Stimulated activated CD8-positive, alpha-beta memory T cell treated with anti-CD3 and anti-CD28 coated beads, Interleukin-2, amount 100 ng/mL, for 48 hours (primary cell): ENCODE measurements at regions not wholly inside any gene's neighbourhood (a gene's known extent, or its start where the extent isn't known, plus 50 kb on each side); places are given as distances from the start of the nearest gene placed in this dataset.

Experiments used
- DNase-seq, 2 donors: peaks; one replicate each; pipeline ENCODE4 v3.0.0-alpha.2; 2020; ENCODE audit warnings: low read depth in 2 of 2

DNA sequence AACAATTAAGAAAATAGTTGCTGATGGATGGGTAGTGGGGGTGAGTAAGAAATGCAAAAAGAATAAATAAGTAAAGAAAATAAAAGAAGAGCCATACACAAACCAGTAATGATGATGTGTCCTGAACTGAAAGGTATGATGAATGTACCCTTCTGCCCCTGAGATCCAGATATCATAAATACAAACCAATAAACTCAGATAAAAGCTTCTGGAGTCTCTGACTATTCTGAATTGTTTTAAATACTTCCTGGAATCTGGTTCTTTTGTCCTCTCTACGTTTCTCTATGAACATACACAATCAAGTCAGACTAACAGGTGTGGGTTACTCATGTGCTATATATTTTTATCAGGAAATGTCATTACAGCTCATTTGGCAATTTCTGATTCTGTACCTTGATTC is 153.4 kb downstream of the PPP1R2C start:
- no peak for DNase-seq

DNA sequence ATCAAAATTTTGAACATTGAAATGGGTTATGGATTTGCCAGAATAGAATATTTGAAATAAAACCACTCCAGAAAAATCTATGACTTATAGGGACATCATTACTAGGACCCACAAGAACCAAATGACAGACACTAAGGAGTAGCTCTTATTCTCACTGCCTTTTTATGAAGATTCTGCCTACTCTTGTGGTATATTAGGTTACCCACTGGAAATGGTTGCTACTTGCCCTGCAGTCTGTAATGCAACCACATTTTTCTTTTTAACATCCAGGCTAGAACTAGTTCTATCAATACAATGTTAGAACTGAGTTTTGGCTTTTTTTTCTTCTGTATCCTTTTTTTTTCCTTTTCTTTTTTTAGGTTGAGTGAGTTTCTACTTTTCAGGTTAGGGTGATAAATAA is 158.9 kb downstream of the PPP1R2C start:
- no peak for DNase-seq

DNA sequence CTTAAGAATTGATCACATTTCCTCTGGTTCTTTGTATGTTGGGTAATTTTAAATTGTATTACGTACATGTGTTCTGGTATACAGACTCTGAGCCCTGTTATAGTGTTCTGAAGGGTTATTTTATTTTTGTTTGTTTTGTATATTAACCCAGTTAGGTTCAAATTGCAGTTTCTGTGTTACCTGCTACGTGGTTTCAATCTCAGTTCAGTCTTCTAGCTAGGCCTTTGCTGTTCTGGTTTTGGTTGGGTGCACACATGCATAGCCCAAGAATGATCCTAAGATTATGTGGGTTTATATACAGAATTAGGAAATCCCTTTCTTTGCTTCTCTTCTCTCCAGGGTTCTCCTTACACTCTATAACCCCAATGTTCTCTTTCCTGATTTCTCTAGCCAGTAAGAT is 161.0 kb downstream of the PPP1R2C start:
- DNase-seq, result no peak

DNA sequence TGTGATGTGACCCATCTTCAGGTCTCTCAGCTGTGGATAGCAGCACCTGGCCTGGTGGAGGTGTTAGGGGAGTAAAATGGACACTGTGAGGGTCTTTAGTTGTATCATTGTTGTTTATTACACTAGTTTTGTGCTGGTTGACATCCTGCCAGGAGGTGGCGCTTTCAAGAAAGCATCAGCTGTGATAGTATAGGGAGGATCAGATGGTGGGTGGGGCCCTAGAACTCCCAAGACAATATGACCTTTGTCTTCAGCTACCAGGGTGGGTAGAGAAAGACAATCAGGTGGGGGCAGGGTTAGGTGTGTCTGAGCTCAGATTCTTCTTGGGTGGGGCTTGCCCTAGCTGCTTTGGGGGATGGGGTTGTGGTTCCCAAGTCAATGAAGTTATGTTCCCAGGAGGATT is 162.8 kb downstream of the PPP1R2C start:
- DNase-seq, result peak in 1 of 2 donors; percentile 1

DNA sequence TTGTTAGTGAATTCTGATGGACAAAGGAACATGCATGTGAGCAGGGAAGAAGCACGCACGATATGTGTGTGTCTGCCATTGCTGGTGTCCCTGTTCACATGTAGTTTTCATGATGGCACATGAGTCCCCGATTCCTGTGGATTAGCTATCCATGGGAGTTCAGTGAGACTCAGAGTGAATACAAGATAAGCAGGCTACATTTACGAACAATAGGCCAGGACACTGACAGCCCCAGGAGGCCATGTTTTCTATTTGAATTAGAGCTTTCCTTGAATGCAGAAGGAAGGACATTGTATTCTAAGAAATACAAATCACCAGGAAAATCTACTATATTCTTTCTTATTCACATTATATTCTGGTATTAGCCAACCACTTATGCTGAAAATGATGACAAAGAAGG is 171.4 kb downstream of the PPP1R2C start:
- DNase-seq, result no peak

GRCh38 chrX:42604302-42604701 is 173.7 kb downstream of the PPP1R2C start:
- no peak for DNase-seq

DNA sequence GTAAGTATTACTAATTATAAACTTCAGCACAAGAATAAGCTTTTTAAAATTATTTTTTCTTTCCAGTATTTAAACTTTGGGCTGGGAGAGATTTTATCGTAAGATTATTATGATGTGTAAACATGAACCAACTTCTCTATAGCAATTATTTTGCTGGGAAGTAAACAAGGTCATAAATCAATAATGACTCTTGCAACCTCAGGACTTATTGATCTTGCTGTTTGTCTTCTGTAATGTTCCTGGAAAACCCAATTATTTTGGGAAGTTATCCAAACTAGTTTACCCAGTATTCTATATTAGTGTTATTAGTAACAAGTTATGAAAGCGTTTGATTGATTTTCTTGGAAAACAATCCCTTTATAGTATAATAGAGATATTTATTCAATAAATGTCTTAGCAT is 174.9 kb downstream of the PPP1R2C start:
- no peak for DNase-seq

DNA sequence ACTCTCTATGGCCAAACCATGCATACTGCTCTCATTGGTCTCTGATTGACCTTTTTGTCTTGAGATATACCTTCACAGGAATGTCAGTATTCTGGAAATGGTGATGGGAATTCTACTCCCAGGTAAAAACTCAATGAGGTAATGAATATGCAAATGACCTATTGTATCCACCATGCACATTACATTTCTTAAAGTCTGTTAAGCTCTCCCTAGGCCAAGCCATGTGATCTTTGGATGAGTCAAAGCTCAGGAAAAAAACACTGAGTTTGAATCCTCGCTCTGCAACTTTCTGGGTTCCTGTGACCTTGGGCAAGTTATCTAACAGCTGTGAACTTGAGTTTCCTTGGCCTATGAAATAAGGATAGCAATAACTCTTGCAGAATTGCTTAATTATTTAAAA is 175.4 kb downstream of the PPP1R2C start:
- DNase-seq, result no peak

- no peak for DNase-seq
Measured at GRCh38 chrX:42602136-42602535, 175.8 kb downstream of the PPP1R2C start.

GRCh38 chrX:42597481-42597880 is 180.5 kb downstream of the PPP1R2C start:
- DNase-seq, result no peak

- no peak for DNase-seq
Measured at GRCh38 chrX:42585842-42586621, 191.9 kb downstream of the PPP1R2C start.

- no peak for DNase-seq
Measured at GRCh38 chrX:42577936-42578470, 200.0 kb downstream of the PPP1R2C start.

- DNase-seq, result no peak
Measured at GRCh38 chrX:42567268-42567667, 210.7 kb downstream of the PPP1R2C start.

DNA sequence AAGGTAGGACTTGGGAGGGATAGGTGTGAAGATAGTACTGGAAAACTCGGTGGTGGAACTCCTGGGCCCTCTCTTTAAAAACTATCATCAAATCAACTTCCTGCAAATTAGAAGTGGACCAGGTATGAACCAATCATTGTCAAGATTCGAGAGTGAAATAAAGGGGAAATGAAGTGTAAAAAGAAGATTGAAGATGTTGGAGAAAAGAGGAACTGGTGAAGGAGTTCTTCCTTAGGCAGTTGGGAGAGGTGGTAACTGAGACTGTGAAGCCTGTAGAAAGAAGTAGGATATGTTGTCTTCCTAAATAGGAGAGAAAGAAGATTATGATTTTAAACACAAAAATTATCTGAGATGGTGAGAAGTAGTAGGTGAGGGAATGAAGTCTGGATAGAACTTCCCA is 212.2 kb downstream of the PPP1R2C start:
- DNase-seq, result no peak

GRCh38 chrX:42546800-42547199 is 231.2 kb downstream of the PPP1R2C start:
- DNase-seq, result no peak

GRCh38 chrX:42544883-42545282 is 233.1 kb downstream of the PPP1R2C start:
- no peak for DNase-seq

GRCh38 chrX:42541554-42541953 is 236.4 kb downstream of the PPP1R2C start:
- no peak for DNase-seq

DNA sequence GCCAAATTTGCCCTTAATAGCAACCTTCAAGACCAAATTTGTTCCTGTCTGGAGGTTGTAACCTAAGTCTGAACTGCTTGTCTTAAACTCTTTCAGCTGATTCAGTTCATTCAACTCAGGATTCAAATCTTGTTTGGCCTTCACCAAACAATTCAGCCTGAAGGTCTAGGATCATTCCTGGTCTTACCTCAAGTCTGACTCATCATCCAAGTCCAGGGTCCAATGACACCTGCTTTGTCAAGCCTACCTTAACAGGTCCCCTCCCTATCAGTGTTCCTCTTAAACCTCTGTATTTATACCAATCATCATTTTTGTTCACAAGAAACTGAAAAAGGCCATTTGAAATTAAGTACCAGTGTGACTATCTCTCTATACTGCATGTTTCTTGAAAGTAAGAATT is 237.8 kb downstream of the PPP1R2C start:
- no peak for DNase-seq

GRCh38 chrX:42538405-42538804 is 239.6 kb downstream of the PPP1R2C start:
- DNase-seq, result no peak

DNA sequence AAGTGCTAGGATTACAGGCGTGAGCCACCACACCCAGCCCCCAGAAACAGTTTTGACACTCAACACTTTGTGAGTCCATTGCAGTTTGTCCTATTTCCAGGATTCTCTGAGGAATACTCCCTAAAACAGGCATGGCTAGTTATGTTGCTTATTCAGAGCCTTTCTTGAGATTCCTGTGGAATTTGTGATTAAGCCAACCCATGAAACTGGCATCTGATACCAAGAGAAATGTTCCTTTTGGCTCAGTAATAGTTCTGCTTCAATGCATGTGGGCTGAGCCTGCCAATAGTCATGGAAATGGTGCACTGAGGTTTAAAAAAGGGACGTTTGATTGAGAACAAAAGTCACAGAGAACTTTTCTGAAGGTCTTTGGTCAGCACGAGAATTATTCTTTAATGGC is 241.7 kb downstream of the PPP1R2C start:
- no peak for DNase-seq

- no peak for DNase-seq
Measured at GRCh38 chrX:42535233-42535632, 242.7 kb downstream of the PPP1R2C start.

- no peak for DNase-seq
Measured at GRCh38 chrX:42533761-42534160, 244.2 kb downstream of the PPP1R2C start.

- no peak for DNase-seq
Measured at GRCh38 chrX:42531441-42531840, 246.5 kb downstream of the PPP1R2C start.

- no peak for DNase-seq
Measured at GRCh38 chrX:42530027-42530426, 247.9 kb downstream of the PPP1R2C start.
